GM23338 (cell line): ENCODE measurements at regions not wholly inside any gene's neighbourhood (a gene's known extent, or its start where the extent isn't known, plus 50 kb on each side); places are given as distances from the start of the nearest gene placed in this dataset.

Experiments
- EZH2 ChIP-seq: fragments of 200-600 bp; sonication (generic); IDR thresholded peaks from one replicate; pipeline ENCODE4 v1.8.0; 2017; ENCODE audit warnings: antibody characterized with exemption, mild to moderate bottlenecking, low read depth; ENCODE audit not compliant: unreplicated experiment
- EZH2phosphoT487 ChIP-seq: fragments of 200-600 bp; sonication (generic); IDR thresholded peaks from one replicate; pipeline ENCODE4 v1.8.1; 2018; ENCODE audit warnings: antibody characterized with exemption; ENCODE audit not compliant: unreplicated experiment
- POLR2AphosphoS5 ChIP-seq: IDR thresholded peaks from 2 replicates; pipeline ENCODE4 v1.6.1; 2016; ENCODE audit warnings: antibody characterized with exemption, low read depth
- STAT1 ChIP-seq: IDR thresholded peaks from one replicate; pipeline ENCODE4 v1.6.1; 2016; ENCODE audit warnings: antibody characterized with exemption; ENCODE audit not compliant: unreplicated experiment
- ZNF114 ChIP-seq: fragments of 250-450 bp; sonication (Bioruptor Pico); IDR thresholded peaks from 2 replicates; pipeline ENCODE4 v1.5.0; 2020; ENCODE audit warnings: mild to moderate bottlenecking, moderate library complexity
- TF ChIP-seq, protein P1 (sequence below), 2 experiments: fragments of 200-600 bp in 1 of 2; sonication (generic) in 1 of 2; conservative IDR thresholded peaks; 2 replicates each; pipeline versions ENCODE4 v1.5.1 to v1.6.1; 2016 to 2017; ENCODE audit warnings: antibody characterized with exemption in 2 of 2, low read depth in 2 of 2, mild to moderate bottlenecking in 2 of 2, moderate library complexity in 1 of 2
- TF ChIP-seq, protein P2 (sequence below): IDR thresholded peaks from one replicate; pipeline ENCODE4 v1.6.1; 2018; ENCODE audit warnings: antibody characterized with exemption; ENCODE audit not compliant: unreplicated experiment

DNA sequence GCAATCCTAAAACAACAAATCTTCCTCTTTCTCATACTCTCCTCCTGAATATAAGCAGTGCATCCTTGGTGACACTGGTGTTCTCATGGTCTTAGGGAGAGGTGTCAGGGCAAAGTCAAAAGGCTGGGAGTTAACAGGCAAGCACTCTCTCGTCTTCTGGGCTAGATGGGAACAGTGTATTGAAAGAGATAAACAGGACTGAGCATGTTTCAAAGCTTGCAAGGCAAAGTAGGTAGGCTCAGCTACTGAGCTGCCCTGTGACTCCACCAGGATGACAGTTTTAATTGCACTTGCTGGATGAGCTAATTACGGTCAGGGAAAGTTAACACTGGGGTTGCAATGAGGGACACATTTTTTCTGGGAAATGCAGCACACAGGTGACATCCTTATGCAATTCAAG is 554.9 kb upstream of the NRP1 start:
- TF ChIP-seq, protein P1, sequence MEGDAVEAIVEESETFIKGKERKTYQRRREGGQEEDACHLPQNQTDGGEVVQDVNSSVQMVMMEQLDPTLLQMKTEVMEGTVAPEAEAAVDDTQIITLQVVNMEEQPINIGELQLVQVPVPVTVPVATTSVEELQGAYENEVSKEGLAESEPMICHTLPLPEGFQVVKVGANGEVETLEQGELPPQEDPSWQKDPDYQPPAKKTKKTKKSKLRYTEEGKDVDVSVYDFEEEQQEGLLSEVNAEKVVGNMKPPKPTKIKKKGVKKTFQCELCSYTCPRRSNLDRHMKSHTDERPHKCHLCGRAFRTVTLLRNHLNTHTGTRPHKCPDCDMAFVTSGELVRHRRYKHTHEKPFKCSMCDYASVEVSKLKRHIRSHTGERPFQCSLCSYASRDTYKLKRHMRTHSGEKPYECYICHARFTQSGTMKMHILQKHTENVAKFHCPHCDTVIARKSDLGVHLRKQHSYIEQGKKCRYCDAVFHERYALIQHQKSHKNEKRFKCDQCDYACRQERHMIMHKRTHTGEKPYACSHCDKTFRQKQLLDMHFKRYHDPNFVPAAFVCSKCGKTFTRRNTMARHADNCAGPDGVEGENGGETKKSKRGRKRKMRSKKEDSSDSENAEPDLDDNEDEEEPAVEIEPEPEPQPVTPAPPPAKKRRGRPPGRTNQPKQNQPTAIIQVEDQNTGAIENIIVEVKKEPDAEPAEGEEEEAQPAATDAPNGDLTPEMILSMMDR (conservative IDR thresholded peaks at IDR 0.05; ENCODE audit: low read depth in 2 of 2) = no peak
- no peak for TF ChIP-seq EZH2
- TF ChIP-seq, protein P2, sequence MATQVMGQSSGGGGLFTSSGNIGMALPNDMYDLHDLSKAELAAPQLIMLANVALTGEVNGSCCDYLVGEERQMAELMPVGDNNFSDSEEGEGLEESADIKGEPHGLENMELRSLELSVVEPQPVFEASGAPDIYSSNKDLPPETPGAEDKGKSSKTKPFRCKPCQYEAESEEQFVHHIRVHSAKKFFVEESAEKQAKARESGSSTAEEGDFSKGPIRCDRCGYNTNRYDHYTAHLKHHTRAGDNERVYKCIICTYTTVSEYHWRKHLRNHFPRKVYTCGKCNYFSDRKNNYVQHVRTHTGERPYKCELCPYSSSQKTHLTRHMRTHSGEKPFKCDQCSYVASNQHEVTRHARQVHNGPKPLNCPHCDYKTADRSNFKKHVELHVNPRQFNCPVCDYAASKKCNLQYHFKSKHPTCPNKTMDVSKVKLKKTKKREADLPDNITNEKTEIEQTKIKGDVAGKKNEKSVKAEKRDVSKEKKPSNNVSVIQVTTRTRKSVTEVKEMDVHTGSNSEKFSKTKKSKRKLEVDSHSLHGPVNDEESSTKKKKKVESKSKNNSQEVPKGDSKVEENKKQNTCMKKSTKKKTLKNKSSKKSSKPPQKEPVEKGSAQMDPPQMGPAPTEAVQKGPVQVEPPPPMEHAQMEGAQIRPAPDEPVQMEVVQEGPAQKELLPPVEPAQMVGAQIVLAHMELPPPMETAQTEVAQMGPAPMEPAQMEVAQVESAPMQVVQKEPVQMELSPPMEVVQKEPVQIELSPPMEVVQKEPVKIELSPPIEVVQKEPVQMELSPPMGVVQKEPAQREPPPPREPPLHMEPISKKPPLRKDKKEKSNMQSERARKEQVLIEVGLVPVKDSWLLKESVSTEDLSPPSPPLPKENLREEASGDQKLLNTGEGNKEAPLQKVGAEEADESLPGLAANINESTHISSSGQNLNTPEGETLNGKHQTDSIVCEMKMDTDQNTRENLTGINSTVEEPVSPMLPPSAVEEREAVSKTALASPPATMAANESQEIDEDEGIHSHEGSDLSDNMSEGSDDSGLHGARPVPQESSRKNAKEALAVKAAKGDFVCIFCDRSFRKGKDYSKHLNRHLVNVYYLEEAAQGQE = no peak
- no peak for TF ChIP-seq POLR2AphosphoS5
- TF ChIP-seq EZH2phosphoT487 = no peak
- no peak for TF ChIP-seq STAT1
- no peak for TF ChIP-seq ZNF114 (CRISPR knock-in tag)
